CD14-positive monocyte (primary cell): ENCODE measurements at regions not wholly inside any gene's neighbourhood (a gene's known extent, or its start where the extent isn't known, plus 50 kb on each side); places are given as distances from the start of the nearest gene placed in this dataset.

Experiments
- DNase-seq, 3 donors: peaks; one replicate each; pipeline ENCODE4 v3.0.0-alpha.2; 2011 to 2022
- H2AFZ ChIP-seq: 2 replicates; pipeline ENCODE4 v1.6.0; 2012; ENCODE audit warnings: mild to moderate bottlenecking, low read depth, low read length, inconsistent platforms; ENCODE audit not compliant: insufficient read depth, poor library complexity, severe bottlenecking
- H3K27ac ChIP-seq, 2 donors: 1 replicate in 1 of 2; 2 replicates in 1 of 2; pipeline ENCODE4 v1.5.1; 2012 to 2013; ENCODE audit warnings: low read length in 2 of 2, control low read depth in 1 of 2, inconsistent platforms in 1 of 2, low read depth in 1 of 2, mild to moderate bottlenecking in 1 of 2
- H3K27me3 ChIP-seq, 2 donors: one replicate each; pipeline versions ENCODE4 v1.6.0 to v1.6.1; 2011 to 2013; ENCODE audit warnings: low read length in 2 of 2; ENCODE audit not compliant: control insufficient read depth in 2 of 2, insufficient read depth in 2 of 2
- H3K36me3 ChIP-seq, 2 donors: replicated peaks in 1 of 2; 1 replicate in 1 of 2; 2 replicates in 1 of 2; pipeline versions ENCODE4 v1.5.1 to v1.6.1; 2012 to 2013; ENCODE audit warnings: low read length in 2 of 2, control low read depth in 1 of 2, inconsistent platforms in 1 of 2, mild to moderate bottlenecking in 1 of 2; ENCODE audit not compliant: insufficient read depth in 2 of 2, control insufficient read depth in 1 of 2
- H3K4me1 ChIP-seq, 2 donors: 1 replicate in 1 of 2; 2 replicates in 1 of 2; pipeline versions ENCODE4 v1.5.1 to v1.6.1; 2012 to 2013; ENCODE audit warnings: low read length in 2 of 2, control low read depth in 1 of 2, inconsistent platforms in 1 of 2, mild to moderate bottlenecking in 1 of 2, moderate library complexity in 1 of 2; ENCODE audit not compliant: insufficient read depth in 2 of 2, control insufficient read depth in 1 of 2
- H3K4me2 ChIP-seq: replicated peaks from 2 replicates; pipeline ENCODE3; 2012; ENCODE audit warnings: low read length, moderate library complexity, mild to moderate bottlenecking; ENCODE audit not compliant: poor library complexity, severe bottlenecking; ENCODE audit errors: extremely low read depth
- H3K4me3 ChIP-seq, 3 experiments: fragments of 200-600 bp in 1 of 3; sonication (generic) in 1 of 3; replicated peaks in 1 of 3; 1 replicate in 2 of 3; 2 replicates in 1 of 3; pipeline ENCODE4 v1.5.1; 2011 to 2013; ENCODE audit warnings: low read length in 3 of 3, mild to moderate bottlenecking in 3 of 3, control low read depth in 2 of 3, low read depth in 2 of 3, inconsistent platforms in 1 of 3, moderate library complexity in 1 of 3
- H3K79me2 ChIP-seq: 2 replicates; pipeline ENCODE4 v1.6.0; 2012; ENCODE audit warnings: mild to moderate bottlenecking, control low read depth, inconsistent platforms, low read length, moderate library complexity; ENCODE audit not compliant: insufficient read depth
- H3K9ac ChIP-seq: 2 replicates; pipeline ENCODE4 v1.6.0; 2017; ENCODE audit warnings: low read length, mild to moderate bottlenecking; ENCODE audit not compliant: insufficient read depth, poor library complexity, severe bottlenecking
- H3K9me3 ChIP-seq, 2 donors: replicated peaks in 1 of 2; 1 replicate in 1 of 2; 2 replicates in 1 of 2; pipeline versions ENCODE4 v1.5.1 to v1.6.1; 2012 to 2013; ENCODE audit warnings: low read length in 2 of 2, control low read depth in 1 of 2; ENCODE audit not compliant: control insufficient read depth in 1 of 2, insufficient read depth in 1 of 2
- H4K20me1 ChIP-seq: 2 replicates; pipeline ENCODE4 v1.6.0; 2012; ENCODE audit warnings: mild to moderate bottlenecking, low read length, control low read depth, moderate library complexity; ENCODE audit not compliant: insufficient read depth
- H3K27ac Mint-ChIP-seq, 7 donors: one replicate each; pipeline ENCODE4 v1.8.0; 2020; ENCODE audit warnings: mild to moderate bottlenecking in 7 of 7, mixed read lengths in 7 of 7, moderate library complexity in 6 of 7, inconsistent platforms in 2 of 7
- H3K27me3 Mint-ChIP-seq, 3 donors: one replicate each; pipeline ENCODE4 v1.8.0; 2021 to 2022; ENCODE audit warnings: low read depth in 3 of 3, mild to moderate bottlenecking in 3 of 3, mixed read lengths in 3 of 3, moderate library complexity in 3 of 3, inconsistent platforms in 1 of 3
- H3K36me3 Mint-ChIP-seq, 2 donors: one replicate each; pipeline ENCODE4 v1.8.0; 2020; ENCODE audit warnings: mixed read lengths in 2 of 2, inconsistent platforms in 1 of 2, mild to moderate bottlenecking in 1 of 2
- H3K4me1 Mint-ChIP-seq: one replicate; pipeline ENCODE4 v1.8.0; 2020; ENCODE audit warnings: mild to moderate bottlenecking, mixed read lengths
- H3K4me3 Mint-ChIP-seq, 2 donors: one replicate each; pipeline ENCODE4 v1.8.0; 2020; ENCODE audit warnings: mild to moderate bottlenecking in 2 of 2, mixed read lengths in 2 of 2, moderate library complexity in 1 of 2
- H3K9me3 Mint-ChIP-seq, 7 donors: one replicate each; pipeline ENCODE4 v1.8.0; 2020 to 2022; ENCODE audit warnings: mixed read lengths in 7 of 7, mild to moderate bottlenecking in 6 of 7, moderate library complexity in 6 of 7, inconsistent platforms in 2 of 7
- WGBS: methylation state at CpG from one replicate; pipeline ENCODE4 v1.1.5; 2013; ENCODE audit warnings: missing lambda C conversion rate; ENCODE audit not compliant: insufficient coverage; 5-methylcytosine and 5-hydroxymethylcytosine counted together
- intact Hi-C, 2 donors: fragments of 100-400 bp; cut with micrococcal nuclease; formaldehyde crosslinking; loops; one replicate each; pipeline versions ENCODE4 v1.15.0 to v1.15.1; 2023
- TF ChIP-seq, protein P1 (sequence below): fragments of 200-600 bp; IDR thresholded peaks from one replicate; pipeline ENCODE4 v1.8.0; 2022; ENCODE audit warnings: antibody characterized with exemption, mild to moderate bottlenecking

DNA sequence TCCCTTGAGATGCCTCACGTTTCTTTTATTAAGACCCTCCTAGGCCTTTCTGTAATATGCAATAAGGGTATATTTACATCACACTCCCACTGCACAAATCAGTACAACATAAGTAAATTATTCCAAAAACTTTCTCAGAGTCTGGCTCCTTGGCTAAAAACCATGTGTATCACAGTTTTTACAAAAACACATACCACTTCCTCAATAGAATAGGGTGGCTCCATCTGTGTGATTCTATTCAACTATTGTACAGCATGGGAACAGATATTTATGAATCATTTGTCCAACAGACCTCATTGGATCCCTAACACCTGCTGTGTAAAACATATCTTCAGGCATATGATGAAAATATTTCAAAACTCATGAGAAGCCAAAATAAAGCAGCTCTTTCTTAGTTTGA is 502.7 kb downstream of the EFNA5 start:
- Histone ChIP-seq H3K4me3 (no peak overlapping the region), H4K20me1 (no peaks in the 10 kb centered on the region), H3K9me3 (peaks cover 11 to 41% of the 10 kb centered on the region in 2 donors), H3K27ac (no peak overlapping the region), H3K36me3 (no peaks in the 10 kb centered on the region), H3K9ac (no peak overlapping the region), H3K4me1 (no peaks in the 10 kb centered on the region), H3K4me2 (no peak overlapping the region), H2AFZ (no peak overlapping the region), H3K79me2 (no peaks in the 10 kb centered on the region), H3K27me3 (no peaks in the 10 kb centered on the region)
- H3K27ac Mint-ChIP-seq = no peak overlapping the region
- no peak overlapping the region for H3K4me3 Mint-ChIP-seq
- no peak for DNase-seq
- H3K4me1 Mint-ChIP-seq = no peaks in the 10 kb centered on the region
- H3K9me3 Mint-ChIP-seq = peaks cover 10 to 34% (median 19%) of the 10 kb centered on the region in 7 donors
- no peaks in the 10 kb centered on the region for H3K36me3 Mint-ChIP-seq
- peaks cover 0 to 3% (median 2%) of the 10 kb centered on the region in 3 donors for H3K27me3 Mint-ChIP-seq
- WGBS = no CpG with 5 or more reads among the region's 1 CpG
- intact Hi-C loops = no loop called here
- TF ChIP-seq, protein P1, sequence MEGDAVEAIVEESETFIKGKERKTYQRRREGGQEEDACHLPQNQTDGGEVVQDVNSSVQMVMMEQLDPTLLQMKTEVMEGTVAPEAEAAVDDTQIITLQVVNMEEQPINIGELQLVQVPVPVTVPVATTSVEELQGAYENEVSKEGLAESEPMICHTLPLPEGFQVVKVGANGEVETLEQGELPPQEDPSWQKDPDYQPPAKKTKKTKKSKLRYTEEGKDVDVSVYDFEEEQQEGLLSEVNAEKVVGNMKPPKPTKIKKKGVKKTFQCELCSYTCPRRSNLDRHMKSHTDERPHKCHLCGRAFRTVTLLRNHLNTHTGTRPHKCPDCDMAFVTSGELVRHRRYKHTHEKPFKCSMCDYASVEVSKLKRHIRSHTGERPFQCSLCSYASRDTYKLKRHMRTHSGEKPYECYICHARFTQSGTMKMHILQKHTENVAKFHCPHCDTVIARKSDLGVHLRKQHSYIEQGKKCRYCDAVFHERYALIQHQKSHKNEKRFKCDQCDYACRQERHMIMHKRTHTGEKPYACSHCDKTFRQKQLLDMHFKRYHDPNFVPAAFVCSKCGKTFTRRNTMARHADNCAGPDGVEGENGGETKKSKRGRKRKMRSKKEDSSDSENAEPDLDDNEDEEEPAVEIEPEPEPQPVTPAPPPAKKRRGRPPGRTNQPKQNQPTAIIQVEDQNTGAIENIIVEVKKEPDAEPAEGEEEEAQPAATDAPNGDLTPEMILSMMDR = no peak

DNA sequence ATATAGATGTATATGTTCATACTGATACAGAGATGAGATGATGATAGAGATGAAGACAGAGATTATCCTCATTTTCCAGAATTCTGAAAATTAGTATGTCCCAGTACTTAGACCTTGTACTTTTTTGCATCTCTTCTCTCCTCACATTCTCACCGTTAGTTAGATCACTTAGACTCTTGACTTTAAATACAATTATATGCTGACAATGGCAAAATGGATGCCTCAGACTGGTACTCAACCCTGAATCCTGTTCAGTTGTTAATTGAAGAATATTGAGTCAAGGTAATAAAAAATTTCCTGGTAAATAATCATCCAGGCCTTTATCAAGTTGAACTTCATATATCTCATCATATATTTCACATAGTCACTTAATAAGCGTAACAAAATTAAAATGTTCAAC is 505.4 kb downstream of the EFNA5 start:
- no peaks in the 10 kb centered on the region for H3K27me3 ChIP-seq
- Mint-ChIP-seq H3K36me3 (no peaks in the 10 kb centered on the region), H3K27me3 (peaks cover 0 to 3% (median 2%) of the 10 kb centered on the region in 3 donors), H3K27ac (no peak overlapping the region), H3K4me3 (no peak overlapping the region), H3K9me3 (peaks cover 3 to 22% (median 11%) of the 10 kb centered on the region in 7 donors), H3K4me1 (no peaks in the 10 kb centered on the region)
- H3K27ac ChIP-seq = no peak overlapping the region
- no peaks in the 10 kb centered on the region for H3K79me2 ChIP-seq
- TF ChIP-seq, protein P1 = no peak
- H3K4me2 ChIP-seq = no peak overlapping the region
- DNase-seq = no peak
- intact Hi-C loops = no loop called here
- WGBS = 0% methylated on average over 1 of the region's 2 CpGs
- no peaks in the 10 kb centered on the region for H4K20me1 ChIP-seq
- H2AFZ ChIP-seq = no peak overlapping the region
- H3K4me3 ChIP-seq = no peak overlapping the region
- no peaks in the 10 kb centered on the region for H3K36me3 ChIP-seq
- no peaks in the 10 kb centered on the region for H3K4me1 ChIP-seq
- H3K9me3 ChIP-seq = peaks cover 2 to 20% of the 10 kb centered on the region in 2 donors
- H3K9ac ChIP-seq = no peak overlapping the region
